ENCODE measurements at regions not wholly inside any gene's neighbourhood (a gene's known extent, or its start where the extent isn't known, plus 50 kb on each side); places are given as distances from the start of the nearest gene placed in this dataset.

DNA sequence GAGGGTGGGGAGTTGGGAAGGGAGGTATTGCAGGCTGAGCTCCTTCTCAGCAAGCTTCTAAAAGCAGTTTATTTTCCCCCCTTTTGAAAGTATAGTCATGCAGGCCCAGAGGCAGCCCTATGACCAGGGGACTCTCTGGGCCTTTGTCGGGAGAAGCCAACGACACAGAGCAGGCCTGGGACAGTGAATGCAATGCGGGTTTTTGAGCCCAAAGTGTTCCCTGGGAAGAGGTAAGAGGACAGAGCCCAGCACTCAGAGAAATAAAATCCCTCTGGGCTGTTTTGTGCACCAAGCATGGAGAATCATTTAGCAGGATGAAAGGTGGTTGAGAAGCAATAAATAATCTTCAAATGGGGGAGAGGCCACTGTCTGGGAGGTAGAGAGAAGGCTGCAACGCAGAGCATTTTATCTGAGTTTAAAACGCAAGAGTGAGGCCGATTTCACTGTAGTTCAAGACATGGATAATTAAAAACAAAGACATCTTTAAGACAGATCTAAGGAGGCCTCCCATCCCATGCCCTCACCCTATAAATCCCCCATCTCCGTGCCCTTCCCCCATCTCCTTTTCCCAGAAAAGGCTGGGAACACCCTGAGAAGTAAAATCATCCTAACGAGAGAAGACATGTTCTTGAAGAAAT, 237.5 kb downstream of the CDC5L start:
- TF ChIP-seq CTCF (IDR thresholded peaks at IDR 0.05; ENCODE audit: low read depth, low read length, missing control alignments), result no peak
- DNase-seq (ENCODE audit: low read depth), result no peak
- in situ Hi-C loops (cut with HindIII; ENCODE audit: low sequenced_read_pairs), result no loop called here
- no peak overlapping the region for H3K4me3 ChIP-seq (ENCODE audit: low read depth, low read length)

- TF ChIP-seq CTCF (IDR thresholded peaks at IDR 0.05; ENCODE audit: low read depth, low read length, missing control alignments), result no peak
- H3K4me3 ChIP-seq (ENCODE audit: low read depth, low read length), result no peak overlapping the region
- DNase-seq (ENCODE audit: low read depth), result no peak
- in situ Hi-C loops (cut with HindIII; ENCODE audit: low sequenced_read_pairs), result no loop called here
Measured at GRCh38 chr6:44625996-44626395, 238.5 kb downstream of the CDC5L start.

DNA sequence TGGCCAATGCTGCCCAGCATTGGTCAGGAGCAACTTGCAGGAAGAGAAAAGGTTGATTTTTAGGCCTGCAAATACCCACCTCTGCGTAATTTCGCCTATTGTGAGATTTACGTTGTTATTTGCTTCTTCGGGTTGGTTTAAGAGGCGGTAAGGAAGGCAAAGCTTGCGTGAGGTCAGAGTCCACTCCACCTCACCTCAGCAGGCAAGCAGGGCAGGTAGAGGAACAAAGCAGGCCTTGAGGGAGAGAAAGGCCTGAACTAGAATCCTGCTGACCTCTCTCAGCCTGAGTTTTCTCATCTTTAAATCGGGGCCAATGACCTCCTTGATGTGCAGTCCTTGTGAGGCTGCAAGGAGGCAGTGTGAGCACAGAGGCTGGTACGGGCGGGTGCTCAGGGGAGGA, 239.1 kb downstream of the CDC5L start:
- H3K4me3 ChIP-seq (ENCODE audit: low read depth, low read length), result no peak overlapping the region
- TF ChIP-seq CTCF (IDR thresholded peaks at IDR 0.05; ENCODE audit: low read depth, low read length, missing control alignments), result no peak
- in situ Hi-C loops (cut with HindIII; ENCODE audit: low sequenced_read_pairs), result no loop called here
- DNase-seq (ENCODE audit: low read depth), result no peak

DNA sequence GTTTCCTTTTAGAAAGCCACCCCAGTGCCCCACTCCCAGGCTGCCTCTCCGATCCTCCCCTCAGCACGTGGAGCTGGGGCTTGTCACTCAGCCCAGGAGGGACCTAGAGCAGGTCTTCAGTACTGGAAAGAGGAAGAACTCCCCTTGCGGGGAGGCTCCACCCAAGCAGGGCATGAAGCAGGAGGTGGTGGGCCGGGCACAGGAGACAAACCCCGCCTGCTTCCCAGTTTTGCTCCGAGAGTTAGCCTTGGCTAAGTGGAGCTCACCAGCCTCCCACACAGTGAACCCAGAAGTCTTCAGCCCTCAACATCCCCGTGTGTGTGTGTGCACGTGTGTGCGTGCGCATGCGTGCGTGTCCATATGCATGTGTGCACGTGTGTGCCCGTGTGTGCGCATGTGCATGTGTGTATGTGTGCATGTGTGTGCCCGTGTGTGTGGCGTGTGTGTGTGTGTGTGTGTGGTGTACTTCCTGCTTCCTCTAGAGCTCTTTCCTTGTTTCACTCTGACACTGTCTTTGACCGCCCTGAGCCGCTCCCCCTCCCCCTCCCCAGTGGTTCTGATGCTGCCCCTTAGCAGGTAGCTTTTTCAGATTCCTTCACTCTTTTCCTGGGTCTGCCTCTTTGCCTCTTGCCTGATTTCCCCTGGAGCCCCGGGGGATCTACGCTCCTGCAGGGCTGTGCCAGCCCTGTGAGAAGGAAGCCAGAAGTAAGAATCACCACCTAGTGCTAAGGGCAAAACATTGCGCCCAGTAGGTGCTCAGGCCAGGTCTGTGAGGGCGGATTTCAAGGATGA, 239.8 kb downstream of the CDC5L start:
- in situ Hi-C loops (cut with HindIII; ENCODE audit: low sequenced_read_pairs), result no loop called here
- H3K4me3 ChIP-seq (ENCODE audit: low read depth, low read length), result no peak overlapping the region
- DNase-seq (ENCODE audit: low read depth), result no peak
- peak; percentile 12 for TF ChIP-seq CTCF (IDR thresholded peaks at IDR 0.05; ENCODE audit: low read depth, low read length, missing control alignments)

GRCh38 chr6:44627883-44628271, 240.4 kb downstream of the CDC5L start:
- no peak for DNase-seq (ENCODE audit: low read depth)
- in situ Hi-C loops (cut with HindIII; ENCODE audit: low sequenced_read_pairs), result no loop called here
- H3K4me3 ChIP-seq (ENCODE audit: low read depth, low read length), result no peak overlapping the region
- no peak for TF ChIP-seq CTCF (IDR thresholded peaks at IDR 0.05; ENCODE audit: low read depth, low read length, missing control alignments)

- in situ Hi-C loops (cut with HindIII; ENCODE audit: low sequenced_read_pairs), result no loop called here
- no peak for TF ChIP-seq CTCF (IDR thresholded peaks at IDR 0.05; ENCODE audit: low read depth, low read length, missing control alignments)
- H3K4me3 ChIP-seq (ENCODE audit: low read depth, low read length), result no peak overlapping the region
- DNase-seq (ENCODE audit: low read depth), result no peak
Measured at GRCh38 chr6:44628347-44628746, 240.8 kb downstream of the CDC5L start.
